Femur (tissue), 1 donor: ENCODE measurements at regions not wholly inside any gene's neighbourhood (a gene's known extent, or its start where the extent isn't known, plus 50 kb on each side); places are given as distances from the start of the nearest gene placed in this dataset.
"Not testable (repeated sequence)": the region's sequence is repeated elsewhere in the genome, so short reads cannot be mapped to it uniquely, and the experiment has no call there.

ENCODE experiments used
- DNase-seq: peaks from one replicate; pipeline ENCODE4 v3.0.0-alpha.2; 2017

- DNase-seq: no peak
Measured at GRCh38 chr5:174453690-174454089, 270.7 kb upstream of the MSX2 start.

- DNase-seq: no peak
Measured at GRCh38 chr5:174454464-174454863, 269.9 kb upstream of the MSX2 start.

GRCh38 chr5:174454890-174455289, 269.5 kb upstream of the MSX2 start:
- DNase-seq: no peak

- no peak for DNase-seq
Measured at GRCh38 chr5:174455301-174455700, 269.1 kb upstream of the MSX2 start.

GRCh38 chr5:174457141-174457678, 267.2 kb upstream of the MSX2 start:
- DNase-seq: no peak

- DNase-seq: no peak
Measured at GRCh38 chr5:174459071-174459702, 265.2 kb upstream of the MSX2 start.

- DNase-seq: no peak
Measured at GRCh38 chr5:174459832-174460448, 264.4 kb upstream of the MSX2 start.

GRCh38 chr5:174462129-174462528, 262.3 kb upstream of the MSX2 start:
- DNase-seq: no peak

GRCh38 chr5:174464504-174465165, 259.7 kb upstream of the MSX2 start:
- no peak for DNase-seq

GRCh38 chr5:174471528-174471927, 252.9 kb upstream of the MSX2 start:
- not testable (repeated sequence) for DNase-seq

GRCh38 chr5:174472956-174473355, 251.4 kb upstream of the MSX2 start:
- DNase-seq: no peak

GRCh38 chr5:174476001-174476400, 248.4 kb upstream of the MSX2 start:
- DNase-seq: not testable (repeated sequence)

GRCh38 chr5:174479325-174479724, 245.1 kb upstream of the MSX2 start:
- DNase-seq: no peak

- DNase-seq: no peak
Measured at GRCh38 chr5:174481737-174482136, 242.6 kb upstream of the MSX2 start.

- no peak for DNase-seq
Measured at GRCh38 chr5:174482607-174483024, 241.8 kb upstream of the MSX2 start.

- no peak for DNase-seq
Measured at GRCh38 chr5:174483411-174483810, 241.0 kb upstream of the MSX2 start.

GRCh38 chr5:174489215-174489614, 235.2 kb upstream of the MSX2 start:
- DNase-seq: no peak

- no peak for DNase-seq
Measured at GRCh38 chr5:174489920-174490597, 234.3 kb upstream of the MSX2 start.

GRCh38 chr5:174490728-174491127, 233.7 kb upstream of the MSX2 start:
- no peak for DNase-seq

GRCh38 chr5:174491265-174491664, 233.1 kb upstream of the MSX2 start:
- no peak for DNase-seq

GRCh38 chr5:174491761-174492350, 232.5 kb upstream of the MSX2 start:
- no peak for DNase-seq

- no peak for DNase-seq
Measured at GRCh38 chr5:174493530-174493929, 230.9 kb upstream of the MSX2 start.

GRCh38 chr5:174497939-174498338, 226.4 kb upstream of the MSX2 start:
- DNase-seq: not testable (repeated sequence)
